H1 (cell line): ENCODE measurements at regions not wholly inside any gene's neighbourhood (a gene's known extent, or its start where the extent isn't known, plus 50 kb on each side); places are given as distances from the start of the nearest gene placed in this dataset.

Experiments
- CTCF ChIA-PET: fragments of 300-600 bp; sonication (Branson Sonifier 250); formaldehyde crosslinking; loops from one replicate; lab custom pipeline; 2021; ENCODE audit not compliant: partially characterized antibody; lab: Charles Lee
- POLR2A ChIA-PET: fragments of 300-600 bp; sonication (Branson Sonifier 250); formaldehyde crosslinking; loops from one replicate; lab custom pipeline; 2021; ENCODE audit warnings: inconsistent platforms; ENCODE audit not compliant: partially characterized antibody; lab: Charles Lee
- DNase-seq, 2 experiments: peaks; one replicate each; pipeline versions ENCODE4 v3.0.0 to v3.0.0-alpha.2; 2010 to 2022; ENCODE audit warnings: low spot score in 2 of 2, low read depth in 1 of 2, mixed read lengths in 1 of 2
- FAIRE-seq: peaks from 2 replicates; lab custom pipeline; 2011; peaks lifted over from hg19 to GRCh38; lab: Jason Lieb, UNC
- H2AFZ ChIP-seq: 2 replicates; pipeline ENCODE4 v1.8.1; 2012; ENCODE audit warnings: low read length, inconsistent platforms
- H2AK5ac ChIP-seq: 2 replicates; pipeline ENCODE4 v1.6.1; 2013; ENCODE audit warnings: low read depth, low read length
- H2BK120ac ChIP-seq: replicated peaks from 2 replicates; pipeline ENCODE3; 2013; ENCODE audit warnings: low read depth, low read length, inconsistent platforms
- H2BK12ac ChIP-seq: 2 replicates; pipeline ENCODE4 v1.6.1; 2013; ENCODE audit warnings: low read depth, low read length
- H2BK15ac ChIP-seq: 2 replicates; pipeline ENCODE4 v1.6.1; 2013; ENCODE audit warnings: low read length
- H2BK20ac ChIP-seq: 2 replicates; pipeline ENCODE4 v1.6.1; 2013; ENCODE audit warnings: low read length
- H2BK5ac ChIP-seq: 2 replicates; pipeline ENCODE4 v1.6.1; 2013; ENCODE audit warnings: low read depth, low read length
- H3K14ac ChIP-seq: 2 replicates; pipeline ENCODE4 v1.6.1; 2013; ENCODE audit warnings: inconsistent platforms; ENCODE audit not compliant: insufficient read length
- H3K18ac ChIP-seq: 2 replicates; pipeline ENCODE4 v1.6.1; 2013; ENCODE audit warnings: low read length; ENCODE audit errors: extremely low read depth
- H3K23ac ChIP-seq: 2 replicates; pipeline ENCODE4 v1.6.1; 2013; ENCODE audit warnings: inconsistent platforms; ENCODE audit not compliant: insufficient read length
- H3K23me2 ChIP-seq: 2 replicates; pipeline ENCODE4 v1.6.1; 2013; ENCODE audit warnings: low read depth, low read length
- H3K27ac ChIP-seq: 2 replicates; pipeline ENCODE4 v1.6.1; 2011; ENCODE audit warnings: low read depth, low read length, inconsistent platforms
- H3K27me3 ChIP-seq, 4 experiments: replicated peaks in 1 of 4; 1 replicate in 1 of 4; 2 replicates in 3 of 4; pipeline versions ENCODE4 v1.6.1 to v1.8.1; 2011 to 2013; ENCODE audit warnings: low read length in 3 of 4, mild to moderate bottlenecking in 3 of 4, inconsistent platforms in 2 of 4, mixed read lengths in 2 of 4, moderate library complexity in 1 of 4; ENCODE audit not compliant: control insufficient read depth in 3 of 4, insufficient read depth in 3 of 4; ENCODE audit errors: extremely low read depth in 1 of 4
- H3K36me3 ChIP-seq, 4 experiments: 2 replicates each; pipeline versions ENCODE4 v1.6.1 to v1.8.1; 2011 to 2013; ENCODE audit warnings: mild to moderate bottlenecking in 4 of 4, low read length in 3 of 4, moderate library complexity in 2 of 4, control low read depth in 1 of 4, inconsistent platforms in 1 of 4; ENCODE audit not compliant: insufficient read depth in 4 of 4, control insufficient read depth in 2 of 4
- H3K4ac ChIP-seq: replicated peaks from 2 replicates; pipeline ENCODE3; 2013; ENCODE audit warnings: low read length, low read depth, mixed read lengths, inconsistent platforms; ENCODE audit not compliant: insufficient read length
- H3K4me1 ChIP-seq, 4 experiments: replicated peaks in 1 of 4; 1 replicate in 1 of 4; 2 replicates in 3 of 4; pipeline versions ENCODE4 v1.6.1 to v1.8.1; 2011 to 2013; ENCODE audit warnings: low read length in 3 of 4, inconsistent platforms in 2 of 4, mixed read lengths in 1 of 4; ENCODE audit not compliant: insufficient read depth in 4 of 4, control insufficient read depth in 3 of 4
- H3K4me2 ChIP-seq, 2 experiments: 2 replicates each; pipeline versions ENCODE4 v1.6.1 to v1.8.1; 2011 to 2013; ENCODE audit warnings: low read depth in 2 of 2, low read length in 2 of 2, control low read depth in 1 of 2, inconsistent platforms in 1 of 2, mild to moderate bottlenecking in 1 of 2; ENCODE audit not compliant: insufficient read depth in 1 of 2
- H3K4me3 ChIP-seq, 4 experiments: fragments of 200-600, 300-600 bp in 1 of 4; sonication (generic), shearing (Covaris generic), sonication (Bioruptor Twin) in 1 of 4; 2 replicates each; pipeline versions ENCODE4 v1.5.1 to v1.8.1; 2011 to 2016; ENCODE audit warnings: low read length in 4 of 4, low read depth in 3 of 4, control low read depth in 2 of 4, inconsistent platforms in 2 of 4, mild to moderate bottlenecking in 2 of 4, mixed read lengths in 1 of 4, moderate library complexity in 1 of 4; ENCODE audit not compliant: insufficient read depth in 2 of 4; ENCODE audit errors: extremely low read depth in 1 of 4
- H3K56ac ChIP-seq: replicated peaks from 2 replicates; pipeline ENCODE3; 2013; ENCODE audit warnings: low read depth, mild to moderate bottlenecking, mixed read lengths, low read length, inconsistent platforms; ENCODE audit not compliant: insufficient read length
- H3K79me1 ChIP-seq: 2 replicates; pipeline ENCODE4 v1.6.1; 2013; ENCODE audit warnings: low read depth, low read length, control low read depth
- H3K79me2 ChIP-seq, 2 experiments: 2 replicates each; pipeline versions ENCODE4 v1.6.1 to v1.8.1; 2012 to 2013; ENCODE audit warnings: low read length in 2 of 2, mild to moderate bottlenecking in 2 of 2, inconsistent platforms in 1 of 2; ENCODE audit not compliant: insufficient read depth in 2 of 2, control insufficient read depth in 1 of 2
- H3K9ac ChIP-seq, 4 experiments: replicated peaks in 1 of 4; 1 replicate in 1 of 4; 2 replicates in 3 of 4; pipeline versions ENCODE4 v1.6.1 to v1.8.1; 2011 to 2013; ENCODE audit warnings: low read depth in 3 of 4, low read length in 3 of 4, control low read depth in 2 of 4, mild to moderate bottlenecking in 2 of 4, moderate library complexity in 2 of 4, inconsistent platforms in 1 of 4; ENCODE audit errors: extremely low read depth in 1 of 4
- H3K9me3 ChIP-seq, 2 experiments: 2 replicates each; pipeline versions ENCODE4 v1.6.1 to v1.8.1; 2012 to 2013; ENCODE audit warnings: mild to moderate bottlenecking in 2 of 2, moderate library complexity in 2 of 2, control low read depth in 1 of 2, inconsistent platforms in 1 of 2, low read depth in 1 of 2, low read length in 1 of 2, mixed read lengths in 1 of 2; ENCODE audit not compliant: insufficient read depth in 2 of 2
- H4K20me1 ChIP-seq, 2 experiments: replicated peaks in 1 of 2; 2 replicates each; pipeline versions ENCODE3 to v1.8.1; 2011 to 2013; ENCODE audit warnings: inconsistent platforms in 2 of 2, low read length in 2 of 2, mild to moderate bottlenecking in 1 of 2; ENCODE audit not compliant: insufficient read depth in 2 of 2, control insufficient read depth in 1 of 2
- H4K5ac ChIP-seq: 2 replicates; pipeline ENCODE4 v1.6.1; 2013; ENCODE audit warnings: low read length, low read depth, mixed read lengths, inconsistent platforms; ENCODE audit not compliant: insufficient read length
- H4K8ac ChIP-seq: 2 replicates; pipeline ENCODE4 v1.8.0; 2013; ENCODE audit warnings: mild to moderate bottlenecking, moderate library complexity, low read length, inconsistent platforms; ENCODE audit not compliant: insufficient read depth; ENCODE audit errors: extremely low read depth
- H4K91ac ChIP-seq: replicated peaks from 2 replicates; pipeline ENCODE3; 2013; ENCODE audit warnings: low read length, mixed read lengths, inconsistent platforms; ENCODE audit not compliant: insufficient read length
- FOSL1 ChIP-seq: IDR thresholded peaks from 2 replicates; pipeline ENCODE4 v1.6.1; 2011; ENCODE audit warnings: mild to moderate bottlenecking, low read depth, low read length, moderate library complexity; ENCODE audit not compliant: insufficient read depth
- HDAC2 ChIP-seq, 2 experiments: fragments of 300-600 bp in 1 of 2; sonication (generic) in 1 of 2; IDR thresholded peaks; 2 replicates each; pipeline ENCODE4 v1.6.1; 2011 to 2012; ENCODE audit warnings: low read depth in 2 of 2, low read length in 2 of 2, mild to moderate bottlenecking in 2 of 2, moderate library complexity in 2 of 2, borderline replicate concordance in 1 of 2, inconsistent platforms in 1 of 2
- HDAC6 ChIP-seq: IDR thresholded peaks from one replicate; pipeline ENCODE4 v1.7.1; 2012; ENCODE audit warnings: low read depth, mild to moderate bottlenecking, inconsistent platforms, low read length, moderate library complexity
- KDM1A ChIP-seq: fragments of 200-600, 300-600 bp; sonication (generic); IDR thresholded peaks from 2 replicates; pipeline ENCODE4 v1.7.1; 2016; ENCODE audit warnings: mild to moderate bottlenecking, low read length, borderline replicate concordance
- KDM5A ChIP-seq: fragments of 200-600 bp; IDR thresholded peaks from 2 replicates; pipeline ENCODE4 v1.7.1; 2012; ENCODE audit warnings: mild to moderate bottlenecking, low read length, inconsistent platforms, mixed read lengths
- MAFK ChIP-seq: IDR thresholded peaks from 2 replicates; pipeline ENCODE4 v1.6.1; 2012; ENCODE audit warnings: low read depth, mild to moderate bottlenecking, improper control_type of control experiment, low read length
- SAP30 ChIP-seq: fragments of 300-600 bp; sonication (generic); IDR thresholded peaks from 2 replicates; pipeline ENCODE4 v1.7.1; 2012; ENCODE audit warnings: low read length, moderate library complexity, mild to moderate bottlenecking, inconsistent platforms; ENCODE audit not compliant: insufficient read depth, insufficient replicate concordance
- TAF1 ChIP-seq: IDR thresholded peaks from 2 replicates; pipeline ENCODE4 v1.6.1; 2011; ENCODE audit warnings: mild to moderate bottlenecking, low read depth, low read length
- TCF12 ChIP-seq: IDR thresholded peaks from 2 replicates; pipeline ENCODE4 v1.6.1; 2011; ENCODE audit warnings: low read depth, mild to moderate bottlenecking, low read length
- WGBS, 2 experiments: shearing (Covaris generic) in 1 of 2; methylation state at CpG; one replicate each; pipeline versions ENCODE4 v1.1.6 to v1.1.7; 2013 to 2015; ENCODE audit warnings: low lambda C conversion rate in 2 of 2, mixed read lengths in 2 of 2, inconsistent platforms in 1 of 2, low coverage in 1 of 2, missing lambda C conversion rate in 1 of 2; ENCODE audit not compliant: insufficient replicate concordance in 2 of 2, insufficient coverage in 1 of 2, insufficient read length in 1 of 2; ENCODE audit errors: extremely low coverage in 1 of 2, missing lambda C conversion rate in 1 of 2; 5-methylcytosine and 5-hydroxymethylcytosine counted together
- TF ChIP-seq, protein P1 (sequence below): IDR thresholded peaks from 2 replicates; pipeline ENCODE4 v1.6.1; 2011; ENCODE audit warnings: low read depth, mild to moderate bottlenecking, low read length; ENCODE audit not compliant: insufficient read depth
- TF ChIP-seq, protein P2 (sequence below): IDR thresholded peaks from 2 replicates; pipeline ENCODE4 v1.6.1; 2012; ENCODE audit warnings: low read length, inconsistent platforms
- TF ChIP-seq, protein P3 (sequence below): IDR thresholded peaks from 2 replicates; pipeline ENCODE4 v1.6.1; 2012; ENCODE audit warnings: inconsistent platforms

DNA sequence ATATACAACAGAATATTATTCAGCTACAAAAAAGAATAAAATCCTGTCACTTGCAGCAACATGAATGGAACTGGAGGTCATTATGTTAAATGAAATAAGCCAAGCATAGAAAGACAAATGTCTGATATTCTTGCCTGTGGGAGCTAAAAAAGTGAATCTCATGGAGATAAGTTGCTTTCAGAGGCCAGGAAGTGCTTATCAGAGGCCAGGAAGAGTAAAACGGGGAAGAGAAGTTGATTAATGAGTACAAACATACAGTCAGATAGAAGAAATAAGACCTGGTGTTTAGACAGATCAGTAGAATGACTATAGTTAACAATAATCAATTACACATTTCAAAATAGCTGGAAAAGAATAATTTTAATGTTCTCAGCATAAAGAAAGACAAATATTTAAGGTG is 54.4 kb upstream of the CPHXL start:
- Histone ChIP-seq H2BK12ac (no peak overlapping the region), H2BK120ac (no peak overlapping the region), H3K4ac (no peak overlapping the region), H3K14ac (no peak overlapping the region), H3K23me2 (no peaks in the 10 kb centered on the region), H3K9me3 (no peaks in the 10 kb centered on the region), H4K8ac (no peak overlapping the region), H2BK5ac (no peak overlapping the region), H4K91ac (no peak overlapping the region), H2AK5ac (no peak overlapping the region), H2AFZ (no peak overlapping the region), H3K79me2 (no peaks in the 10 kb centered on the region), H3K23ac (no peak overlapping the region), H2BK20ac (no peak overlapping the region), H3K4me3 (no peak overlapping the region), H3K27ac (no peak overlapping the region), H3K27me3 (no peaks in the 10 kb centered on the region), H3K9ac (no peak overlapping the region), H3K36me3 (no peaks in the 10 kb centered on the region), H2BK15ac (no peak overlapping the region), H3K56ac (no peak overlapping the region), H3K79me1 (no peaks in the 10 kb centered on the region), H4K5ac (no peak overlapping the region), H4K20me1 (no peaks in the 10 kb centered on the region), H3K4me1 (no peaks in the 10 kb centered on the region), H3K18ac (no peak overlapping the region), H3K4me2 (no peak overlapping the region)
- ChIA-PET POLR2A (no interaction called here), CTCF (interaction anchor here (0.5 to 1.5 kb wide), 4 partner anchors 15 to 1391 kb away, joined by 3 to 5 read pairs (median 4); no protein-coding TSS in a partner anchor)
- DNase-seq, result no peak
- 64% methylated on average over 1 of the region's 1 CpG; no CpG with 5 or more reads in 1 of the 2 experiments for WGBS, 2 experiments
- no peak for FAIRE-seq
- TF ChIP-seq KDM1A, result no peak
- TF ChIP-seq TCF12, result no peak
- no peak for TF ChIP-seq TAF1
- no peak for TF ChIP-seq KDM5A
- TF ChIP-seq FOSL1, result no peak
- TF ChIP-seq, protein P1, sequence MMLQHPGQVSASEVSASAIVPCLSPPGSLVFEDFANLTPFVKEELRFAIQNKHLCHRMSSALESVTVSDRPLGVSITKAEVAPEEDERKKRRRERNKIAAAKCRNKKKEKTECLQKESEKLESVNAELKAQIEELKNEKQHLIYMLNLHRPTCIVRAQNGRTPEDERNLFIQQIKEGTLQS, result no peak
- no peak for TF ChIP-seq SAP30
- TF ChIP-seq MAFK, result no peak
- TF ChIP-seq, protein P2, sequence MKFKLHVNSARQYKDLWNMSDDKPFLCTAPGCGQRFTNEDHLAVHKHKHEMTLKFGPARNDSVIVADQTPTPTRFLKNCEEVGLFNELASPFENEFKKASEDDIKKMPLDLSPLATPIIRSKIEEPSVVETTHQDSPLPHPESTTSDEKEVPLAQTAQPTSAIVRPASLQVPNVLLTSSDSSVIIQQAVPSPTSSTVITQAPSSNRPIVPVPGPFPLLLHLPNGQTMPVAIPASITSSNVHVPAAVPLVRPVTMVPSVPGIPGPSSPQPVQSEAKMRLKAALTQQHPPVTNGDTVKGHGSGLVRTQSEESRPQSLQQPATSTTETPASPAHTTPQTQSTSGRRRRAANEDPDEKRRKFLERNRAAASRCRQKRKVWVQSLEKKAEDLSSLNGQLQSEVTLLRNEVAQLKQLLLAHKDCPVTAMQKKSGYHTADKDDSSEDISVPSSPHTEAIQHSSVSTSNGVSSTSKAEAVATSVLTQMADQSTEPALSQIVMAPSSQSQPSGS, result no peak
- TF ChIP-seq HDAC2 (IDR thresholded peaks at IDR 0.05; ENCODE audit: borderline replicate concordance in 1 of 2, low read depth in 2 of 2, low read length in 2 of 2), result no peak
- TF ChIP-seq HDAC6, result no peak
- TF ChIP-seq, protein P3, sequence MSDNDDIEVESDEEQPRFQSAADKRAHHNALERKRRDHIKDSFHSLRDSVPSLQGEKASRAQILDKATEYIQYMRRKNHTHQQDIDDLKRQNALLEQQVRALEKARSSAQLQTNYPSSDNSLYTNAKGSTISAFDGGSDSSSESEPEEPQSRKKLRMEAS, result no peak
